Astrocyte (in vitro differentiated cells and primary cell): ENCODE measurements at regions not wholly inside any gene's neighbourhood (a gene's known extent, or its start where the extent isn't known, plus 50 kb on each side); places are given as distances from the start of the nearest gene placed in this dataset.

Source experiments
- EZH2 ChIP-seq: IDR thresholded peaks from 2 replicates; pipeline ENCODE4 v1.6.1; 2012; ENCODE audit warnings: mild to moderate bottlenecking, low read length, inconsistent platforms; ENCODE audit not compliant: insufficient read depth
- TF ChIP-seq, protein P1 (sequence below): IDR thresholded peaks from 2 replicates; pipeline ENCODE4 v1.5.1; 2011; ENCODE audit warnings: low read depth, mild to moderate bottlenecking, inconsistent platforms, low read length, moderate library complexity; ENCODE audit not compliant: insufficient read depth

DNA sequence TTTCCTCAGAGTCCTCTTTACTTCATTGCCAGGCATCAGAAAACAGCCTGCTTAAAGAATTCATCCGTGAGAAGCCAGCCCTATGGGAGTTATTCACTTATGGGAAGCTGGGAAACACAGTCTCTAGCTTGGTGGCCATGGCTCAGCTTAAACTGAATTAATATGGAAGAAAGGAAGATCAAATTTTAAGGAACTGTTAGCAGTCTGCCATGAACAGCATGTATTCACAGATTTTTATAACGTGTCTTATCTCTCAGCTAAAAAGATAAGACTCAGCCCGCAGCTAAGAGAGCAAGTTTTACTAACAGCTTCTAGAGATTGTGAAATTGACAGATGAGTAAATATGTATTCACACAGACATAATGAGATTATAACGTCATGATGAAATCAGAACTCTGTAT lies 253.7 kb upstream of the RXFP2 start:
- TF ChIP-seq EZH2: no peak
- TF ChIP-seq, protein P1, sequence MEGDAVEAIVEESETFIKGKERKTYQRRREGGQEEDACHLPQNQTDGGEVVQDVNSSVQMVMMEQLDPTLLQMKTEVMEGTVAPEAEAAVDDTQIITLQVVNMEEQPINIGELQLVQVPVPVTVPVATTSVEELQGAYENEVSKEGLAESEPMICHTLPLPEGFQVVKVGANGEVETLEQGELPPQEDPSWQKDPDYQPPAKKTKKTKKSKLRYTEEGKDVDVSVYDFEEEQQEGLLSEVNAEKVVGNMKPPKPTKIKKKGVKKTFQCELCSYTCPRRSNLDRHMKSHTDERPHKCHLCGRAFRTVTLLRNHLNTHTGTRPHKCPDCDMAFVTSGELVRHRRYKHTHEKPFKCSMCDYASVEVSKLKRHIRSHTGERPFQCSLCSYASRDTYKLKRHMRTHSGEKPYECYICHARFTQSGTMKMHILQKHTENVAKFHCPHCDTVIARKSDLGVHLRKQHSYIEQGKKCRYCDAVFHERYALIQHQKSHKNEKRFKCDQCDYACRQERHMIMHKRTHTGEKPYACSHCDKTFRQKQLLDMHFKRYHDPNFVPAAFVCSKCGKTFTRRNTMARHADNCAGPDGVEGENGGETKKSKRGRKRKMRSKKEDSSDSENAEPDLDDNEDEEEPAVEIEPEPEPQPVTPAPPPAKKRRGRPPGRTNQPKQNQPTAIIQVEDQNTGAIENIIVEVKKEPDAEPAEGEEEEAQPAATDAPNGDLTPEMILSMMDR: no peak
